ENCODE measurements at regions not wholly inside any gene's neighbourhood (a gene's known extent, or its start where the extent isn't known, plus 50 kb on each side); places are given as distances from the start of the nearest gene placed in this dataset.

GRCh38 chr2:216317831-216318520 is 54.3 kb downstream of the MARCHF4 start:
- Histone ChIP-seq H4K20me1 (ENCODE audit: control insufficient read depth, insufficient read depth, low read depth, low read length) (no peaks in the 10 kb centered on the region), H3K4me3 (ENCODE audit: low read length) (no peak overlapping the region), H3K27me3 (ENCODE audit: control insufficient read depth, low read length) (peaks cover under 1% of the 10 kb centered on the region), H3K36me3 (ENCODE audit: control insufficient read depth, low read length) (no peaks in the 10 kb centered on the region), H3F3A (ENCODE audit: control insufficient read depth, insufficient read depth) (no peaks in the 10 kb centered on the region), H3K79me2 (ENCODE audit: control insufficient read depth, low read length) (no peaks in the 10 kb centered on the region), H3K4me1 (ENCODE audit: control insufficient read depth, low read length) (no peaks in the 10 kb centered on the region), H3K27ac (ENCODE audit: low read depth, low read length) (no peak overlapping the region), H3K4me2 (ENCODE audit: low read length) (no peak overlapping the region), H3K9me3 (ENCODE audit: control insufficient read depth, insufficient read depth, low read length) (no peaks in the 10 kb centered on the region), H3K9me2 (replicated peaks; ENCODE audit: control insufficient read depth, low read length) (no peaks in the 10 kb centered on the region)
- TF ChIP-seq CTCF (IDR thresholded peaks at IDR 0.05; ENCODE audit: low read depth, low read length, poor library complexity, severe bottlenecking) (no peak), EZH2phosphoT487 (IDR thresholded peaks at IDR 0.05; ENCODE audit: borderline replicate concordance, low read length) (no peak)

- Histone ChIP-seq H3F3A (ENCODE audit: control insufficient read depth, insufficient read depth) (no peaks in the 10 kb centered on the region), H3K27ac (ENCODE audit: low read depth, low read length) (no peak overlapping the region), H3K36me3 (ENCODE audit: control insufficient read depth, low read length) (no peaks in the 10 kb centered on the region), H3K79me2 (ENCODE audit: control insufficient read depth, low read length) (no peaks in the 10 kb centered on the region), H3K4me1 (ENCODE audit: control insufficient read depth, low read length) (no peaks in the 10 kb centered on the region), H4K20me1 (ENCODE audit: control insufficient read depth, insufficient read depth, low read depth, low read length) (no peaks in the 10 kb centered on the region), H3K4me2 (ENCODE audit: low read length) (no peak overlapping the region), H3K27me3 (ENCODE audit: control insufficient read depth, low read length) (peaks cover 11% of the 10 kb centered on the region), H3K9me2 (replicated peaks; ENCODE audit: control insufficient read depth, low read length) (no peaks in the 10 kb centered on the region), H3K4me3 (ENCODE audit: low read length) (no peak overlapping the region), H3K9me3 (ENCODE audit: control insufficient read depth, insufficient read depth, low read length) (no peaks in the 10 kb centered on the region)
- TF ChIP-seq CTCF (IDR thresholded peaks at IDR 0.05; ENCODE audit: low read depth, low read length, poor library complexity, severe bottlenecking): no peak
Observed at GRCh38 chr2:216316743-216317142, 55.5 kb downstream of the MARCHF4 start.

- no peaks in the 10 kb centered on the region for H3F3A ChIP-seq (ENCODE audit: control insufficient read depth, insufficient read depth)
- no peaks in the 10 kb centered on the region for H3K36me3 ChIP-seq (ENCODE audit: control insufficient read depth, low read length)
- no peaks in the 10 kb centered on the region for H3K4me1 ChIP-seq (ENCODE audit: control insufficient read depth, low read length)
- no peak overlapping the region for H3K4me3 ChIP-seq (ENCODE audit: low read length)
- TF ChIP-seq EZH2phosphoT487 (IDR thresholded peaks at IDR 0.05; ENCODE audit: borderline replicate concordance, low read length): no peak
- no peak for TF ChIP-seq CTCF (IDR thresholded peaks at IDR 0.05; ENCODE audit: low read depth, low read length, poor library complexity, severe bottlenecking)
- peaks cover 11% of the 10 kb centered on the region for H3K27me3 ChIP-seq (ENCODE audit: control insufficient read depth, low read length)
- H4K20me1 ChIP-seq (ENCODE audit: control insufficient read depth, insufficient read depth, low read depth, low read length): no peaks in the 10 kb centered on the region
- H3K79me2 ChIP-seq (ENCODE audit: control insufficient read depth, low read length): no peaks in the 10 kb centered on the region
- H3K4me2 ChIP-seq (ENCODE audit: low read length): no peak overlapping the region
- no peak overlapping the region for H3K27ac ChIP-seq (ENCODE audit: low read depth, low read length)
- H3K9me2 ChIP-seq (replicated peaks; ENCODE audit: control insufficient read depth, low read length): no peaks in the 10 kb centered on the region
- no peaks in the 10 kb centered on the region for H3K9me3 ChIP-seq (ENCODE audit: control insufficient read depth, insufficient read depth, low read length)
Observed at GRCh38 chr2:216315802-216316603, 56.3 kb downstream of the MARCHF4 start.
